GM12891 (cell line): ENCODE measurements at regions not wholly inside any gene's neighbourhood (a gene's known extent, or its start where the extent isn't known, plus 50 kb on each side); places are given as distances from the start of the nearest gene placed in this dataset.
"Not testable (repeated sequence)": the region's sequence is repeated elsewhere in the genome, so short reads cannot be mapped to it uniquely, and the experiment has no call there.

ENCODE experiments used
- POLR2A ChIP-seq: IDR thresholded peaks from 2 replicates; pipeline ENCODE4 v1.6.1; 2011; ENCODE audit warnings: low read depth, low read length, control low read depth
- POLR2AphosphoS5 ChIP-seq: IDR thresholded peaks from 2 replicates; pipeline ENCODE4 v1.6.1; 2011; ENCODE audit warnings: low read depth, low read length, control low read depth
- TAF1 ChIP-seq: IDR thresholded peaks from 2 replicates; pipeline ENCODE4 v1.6.1; 2011; ENCODE audit warnings: low read depth, low read length, control low read depth

DNA sequence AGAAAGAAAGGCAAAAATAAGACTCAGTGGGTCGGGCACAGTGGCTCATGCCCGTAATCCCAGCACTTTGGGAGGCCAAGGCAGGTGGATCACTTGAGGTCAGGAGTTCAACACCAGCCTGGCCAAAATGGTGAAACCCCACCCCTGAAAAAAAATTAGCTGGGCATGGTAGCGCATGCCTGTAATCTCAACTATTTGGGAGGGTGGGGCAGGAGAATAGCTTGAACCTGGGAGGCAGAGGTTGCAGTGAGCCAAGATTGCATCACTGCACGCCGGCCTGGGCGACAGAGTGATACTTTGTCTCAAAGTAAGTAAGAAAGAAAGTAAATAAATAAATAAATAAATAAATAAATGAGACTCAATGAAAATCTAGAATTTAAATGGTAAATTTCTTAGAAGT is 145.9 kb upstream of the KRR1 start:
- not testable (repeated sequence) for TF ChIP-seq POLR2AphosphoS5, POLR2A, TAF1
